Mesenchymal stem cell (in vitro differentiated cells and primary cell): ENCODE measurements at regions not wholly inside any gene's neighbourhood (a gene's known extent, or its start where the extent isn't known, plus 50 kb on each side); places are given as distances from the start of the nearest gene placed in this dataset.

Experiments
- DNase-seq: peaks from one replicate; pipeline ENCODE4 v3.0.0-alpha.2; 2013
- H2AFZ ChIP-seq: one replicate; pipeline ENCODE4 v1.6.1; 2013; ENCODE audit warnings: low read depth, mild to moderate bottlenecking, control low read depth, inconsistent platforms, low read length, moderate library complexity
- H2AK5ac ChIP-seq: 2 replicates; pipeline ENCODE4 v1.6.1; 2013; ENCODE audit warnings: low read length, moderate library complexity, mild to moderate bottlenecking, inconsistent platforms; ENCODE audit not compliant: severe bottlenecking
- H2BK120ac ChIP-seq: one replicate; pipeline ENCODE4 v1.6.1; 2013; ENCODE audit warnings: low read depth, mild to moderate bottlenecking, inconsistent platforms, low read length, moderate library complexity
- H2BK12ac ChIP-seq, 2 experiments: one replicate each; pipeline ENCODE4 v1.6.1; 2013; ENCODE audit warnings: inconsistent platforms in 2 of 2, low read length in 2 of 2, mild to moderate bottlenecking in 2 of 2, moderate library complexity in 2 of 2, control low read depth in 1 of 2
- H2BK15ac ChIP-seq: one replicate; pipeline ENCODE4 v1.6.1; 2013; ENCODE audit warnings: mild to moderate bottlenecking, low read depth, inconsistent platforms; ENCODE audit not compliant: poor library complexity, severe bottlenecking
- H2BK5ac ChIP-seq: 2 replicates; pipeline ENCODE4 v1.6.1; 2013; ENCODE audit warnings: low read depth, mild to moderate bottlenecking, low read length, control low read depth, inconsistent platforms; ENCODE audit not compliant: poor library complexity, severe bottlenecking
- H3K14ac ChIP-seq, 2 experiments: one replicate each; pipeline ENCODE4 v1.6.1; 2013; ENCODE audit warnings: inconsistent platforms in 2 of 2, low read length in 2 of 2, control low read depth in 1 of 2, mild to moderate bottlenecking in 1 of 2, moderate library complexity in 1 of 2
- H3K18ac ChIP-seq, 2 experiments: one replicate each; pipeline ENCODE4 v1.6.1; 2013; ENCODE audit warnings: inconsistent platforms in 2 of 2, low read length in 2 of 2, control low read depth in 1 of 2, low read depth in 1 of 2, mild to moderate bottlenecking in 1 of 2
- H3K23ac ChIP-seq, 2 experiments: one replicate each; pipeline ENCODE4 v1.6.1; 2013; ENCODE audit warnings: inconsistent platforms in 2 of 2, low read length in 2 of 2, mild to moderate bottlenecking in 2 of 2, moderate library complexity in 2 of 2, control low read depth in 1 of 2
- H3K27ac ChIP-seq: 2 replicates; pipeline ENCODE4 v1.5.1; 2013; ENCODE audit warnings: mild to moderate bottlenecking, moderate library complexity, low read length, control low read depth, inconsistent platforms; ENCODE audit not compliant: poor library complexity, severe bottlenecking
- H3K27me3 ChIP-seq, 2 experiments: 2 replicates each; pipeline versions ENCODE4 v1.6.1 to v1.7.0; 2013; ENCODE audit warnings: low read length in 2 of 2, mild to moderate bottlenecking in 2 of 2, moderate library complexity in 2 of 2, control low read depth in 1 of 2, inconsistent platforms in 1 of 2; ENCODE audit not compliant: control insufficient read depth in 1 of 2, insufficient read depth in 1 of 2
- H3K36me3 ChIP-seq, 2 experiments: 2 replicates each; pipeline versions ENCODE4 v1.6.1 to v1.7.0; 2013; ENCODE audit warnings: low read length in 2 of 2, control low read depth in 1 of 2, inconsistent platforms in 1 of 2, low read depth in 1 of 2, mild to moderate bottlenecking in 1 of 2; ENCODE audit not compliant: insufficient read depth in 2 of 2, control insufficient read depth in 1 of 2
- H3K4ac ChIP-seq, 2 experiments: one replicate each; pipeline ENCODE4 v1.6.1; 2013; ENCODE audit warnings: inconsistent platforms in 2 of 2, low read length in 2 of 2, mild to moderate bottlenecking in 2 of 2, moderate library complexity in 2 of 2, control low read depth in 1 of 2, low read depth in 1 of 2
- H3K4me1 ChIP-seq: 2 replicates; pipeline ENCODE4 v1.6.1; 2013; ENCODE audit warnings: low read depth, low read length, control low read depth; ENCODE audit not compliant: control insufficient read depth, insufficient read depth
- H3K4me2 ChIP-seq: 2 replicates; pipeline ENCODE4 v1.6.1; 2013; ENCODE audit warnings: low read length, mild to moderate bottlenecking, inconsistent platforms; ENCODE audit not compliant: poor library complexity, severe bottlenecking
- H3K4me3 ChIP-seq, 2 experiments: 2 replicates each; pipeline versions ENCODE4 v1.5.1 to v1.7.0; 2013; ENCODE audit warnings: low read length in 2 of 2, mild to moderate bottlenecking in 2 of 2, control low read depth in 1 of 2, low read depth in 1 of 2; ENCODE audit not compliant: insufficient read depth in 1 of 2
- H3K79me1 ChIP-seq: replicated peaks from 2 replicates; pipeline ENCODE4 v1.6.1; 2013; ENCODE audit warnings: mild to moderate bottlenecking, control low read depth, low read length, inconsistent platforms; ENCODE audit not compliant: poor library complexity, severe bottlenecking
- H3K9ac ChIP-seq: 2 replicates; pipeline ENCODE4 v1.7.0; 2013; ENCODE audit warnings: mild to moderate bottlenecking, low read length, moderate library complexity
- H3K9me3 ChIP-seq: 2 replicates; pipeline ENCODE4 v1.7.0; 2013; ENCODE audit warnings: mild to moderate bottlenecking, low read length; ENCODE audit not compliant: control insufficient read depth
- H4K8ac ChIP-seq: one replicate; pipeline ENCODE4 v1.6.1; 2013; ENCODE audit warnings: inconsistent platforms, mild to moderate bottlenecking, low read length, moderate library complexity
- H4K91ac ChIP-seq: one replicate; pipeline ENCODE4 v1.6.1; 2013; ENCODE audit warnings: mild to moderate bottlenecking, low read length, inconsistent platforms
- WGBS: methylation state at CpG from one replicate; pipeline ENCODE4 v1.1.7; 2013; ENCODE audit warnings: mixed read lengths; 5-methylcytosine and 5-hydroxymethylcytosine counted together

GRCh38 chr7:422886-423225 lies 96.8 kb downstream of the PDGFA start:
- no peak for DNase-seq
- no peak overlapping the region for H2AFZ ChIP-seq
- H3K9me3 ChIP-seq, result peaks cover 9% of the 10 kb centered on the region
- H4K8ac ChIP-seq, result no peak overlapping the region
- no peak overlapping the region for H3K9ac ChIP-seq
- no peaks in the 10 kb centered on the region for H3K36me3 ChIP-seq
- H3K79me1 ChIP-seq, result no peaks in the 10 kb centered on the region
- no peak overlapping the region for H4K91ac ChIP-seq
- no peak overlapping the region for H3K27ac ChIP-seq
- H2BK120ac ChIP-seq, result no peak overlapping the region
- no peak overlapping the region for H3K4me2 ChIP-seq
- no peak overlapping the region for H3K4ac ChIP-seq
- no peak overlapping the region for H3K4me3 ChIP-seq
- H2AK5ac ChIP-seq, result no peak overlapping the region
- peaks cover 20 to 47% of the 10 kb centered on the region in 2 experiments for H3K27me3 ChIP-seq
- H3K4me1 ChIP-seq, result no peaks in the 10 kb centered on the region
- no peak overlapping the region for H2BK12ac ChIP-seq
- no peak overlapping the region for H3K14ac ChIP-seq
- H2BK5ac ChIP-seq, result no peak overlapping the region
- no peak overlapping the region for H3K18ac ChIP-seq
- no peak overlapping the region for H2BK15ac ChIP-seq
- H3K23ac ChIP-seq, result no peak overlapping the region
- WGBS, result 83% methylated on average over 15 of the region's 15 CpGs

GRCh38 chr7:423312-424260 lies 96.1 kb downstream of the PDGFA start:
- no peak overlapping the region for H2BK5ac ChIP-seq
- H3K27me3 ChIP-seq, result peaks cover 20 to 45% of the 10 kb centered on the region in 2 experiments
- H2AFZ ChIP-seq, result no peak overlapping the region
- no peak overlapping the region for H3K9ac ChIP-seq
- H3K18ac ChIP-seq, result no peak overlapping the region
- H2AK5ac ChIP-seq, result no peak overlapping the region
- no peak overlapping the region for H3K14ac ChIP-seq
- no peak overlapping the region for H4K91ac ChIP-seq
- H2BK15ac ChIP-seq, result no peak overlapping the region
- H2BK12ac ChIP-seq, result no peak overlapping the region
- DNase-seq, result no peak
- H3K4me1 ChIP-seq, result no peaks in the 10 kb centered on the region
- no peaks in the 10 kb centered on the region for H3K36me3 ChIP-seq
- no peak overlapping the region for H2BK120ac ChIP-seq
- no peak overlapping the region for H3K4me3 ChIP-seq
- no peaks in the 10 kb centered on the region for H3K79me1 ChIP-seq
- 87% methylated on average over 28 of the region's 28 CpGs for WGBS
- H3K23ac ChIP-seq, result no peak overlapping the region
- no peak overlapping the region for H4K8ac ChIP-seq
- no peak overlapping the region for H3K27ac ChIP-seq
- no peak overlapping the region for H3K4ac ChIP-seq
- no peak overlapping the region for H3K4me2 ChIP-seq
- H3K9me3 ChIP-seq, result peaks cover 1% of the 10 kb centered on the region

GRCh38 chr7:424301-424935 lies 95.2 kb downstream of the PDGFA start:
- no peak overlapping the region for H4K8ac ChIP-seq
- H3K4me1 ChIP-seq, result no peaks in the 10 kb centered on the region
- H3K23ac ChIP-seq, result no peak overlapping the region
- no peak overlapping the region for H3K27ac ChIP-seq
- H3K4me3 ChIP-seq, result no peak overlapping the region
- H3K36me3 ChIP-seq, result no peaks in the 10 kb centered on the region
- 87% methylated on average over 9 of the region's 9 CpGs for WGBS
- H2AFZ ChIP-seq, result no peak overlapping the region
- no peak overlapping the region for H2BK120ac ChIP-seq
- no peak overlapping the region for H3K9ac ChIP-seq
- H4K91ac ChIP-seq, result no peak overlapping the region
- no peak overlapping the region for H2BK15ac ChIP-seq
- H2BK12ac ChIP-seq, result no peak overlapping the region
- H3K79me1 ChIP-seq, result no peaks in the 10 kb centered on the region
- no peak overlapping the region for H2AK5ac ChIP-seq
- no peak overlapping the region for H3K18ac ChIP-seq
- H3K27me3 ChIP-seq, result peaks cover 20 to 45% of the 10 kb centered on the region in 2 experiments
- H3K4me2 ChIP-seq, result no peak overlapping the region
- H3K9me3 ChIP-seq, result no peaks in the 10 kb centered on the region
- H3K4ac ChIP-seq, result no peak overlapping the region
- no peak for DNase-seq
- no peak overlapping the region for H3K14ac ChIP-seq
- H2BK5ac ChIP-seq, result no peak overlapping the region

- Histone ChIP-seq H3K36me3 (no peaks in the 10 kb centered on the region), H2BK5ac (no peak overlapping the region), H3K4me2 (no peak overlapping the region), H3K27me3 (peaks cover 26 to 45% of the 10 kb centered on the region in 2 experiments), H3K4me1 (no peaks in the 10 kb centered on the region), H2AFZ (no peak overlapping the region), H3K14ac (no peak overlapping the region), H4K8ac (no peak overlapping the region), H3K4me3 (no peak overlapping the region), H3K23ac (no peak overlapping the region), H3K4ac (no peak overlapping the region), H4K91ac (no peak overlapping the region), H2AK5ac (no peak overlapping the region), H3K79me1 (no peaks in the 10 kb centered on the region), H3K18ac (no peak overlapping the region), H3K27ac (no peak overlapping the region), H2BK15ac (no peak overlapping the region), H2BK120ac (no peak overlapping the region), H3K9me3 (no peaks in the 10 kb centered on the region), H3K9ac (no peak overlapping the region), H2BK12ac (no peak overlapping the region)
- DNase-seq, result no peak
- WGBS, result 85% methylated on average over 46 of the region's 46 CpGs
These were observed 94.5 kb downstream of the PDGFA start for GRCh38 chr7:424961-425793.
